Esophagus muscularis mucosa (tissue), 4 donors: ENCODE measurements at regions not wholly inside any gene's neighbourhood (a gene's known extent, or its start where the extent isn't known, plus 50 kb on each side); places are given as distances from the start of the nearest gene placed in this dataset.
A peak's percentile ranks its signal among the peaks of the same experiment; 100 is the strongest.

ENCODE experiments used
- DNase-seq: peaks from one replicate; pipeline ENCODE4 v3.0.0-alpha.2; 2017; ENCODE audit errors: extremely low spot score
- H3K27ac ChIP-seq, 4 donors: fragments of 200-600 bp; sonication (generic); replicated peaks in 1 of 4; 1 replicate in 3 of 4; 2 replicates in 1 of 4; pipeline ENCODE4 v1.5.1; 2016 to 2019; ENCODE audit warnings: mild to moderate bottlenecking in 1 of 4
- H3K27me3 ChIP-seq, 4 donors: fragments of 200-600 bp; sonication (generic); one replicate each; pipeline versions ENCODE4 v1.5.1 to v1.6.0; 2016 to 2019
- H3K36me3 ChIP-seq, 4 donors: fragments of 200-600 bp; sonication (generic); one replicate each; pipeline ENCODE4 v1.5.1; 2016 to 2019
- H3K4me1 ChIP-seq, 4 donors: fragments of 200-600 bp; sonication (generic); one replicate each; pipeline ENCODE4 v1.5.1; 2016 to 2019
- H3K4me3 ChIP-seq, 4 donors: fragments of 200-600 bp; sonication (generic); 1 replicate in 2 of 4; 2 replicates in 2 of 4; pipeline ENCODE4 v1.5.1; 2016 to 2019; ENCODE audit warnings: mild to moderate bottlenecking in 4 of 4, moderate library complexity in 1 of 4
- H3K9me3 ChIP-seq, 4 donors: fragments of 200-600 bp; sonication (generic); 1 replicate in 3 of 4; 2 replicates in 1 of 4; pipeline ENCODE4 v1.5.1; 2016 to 2019
- CTCF ChIP-seq, 3 experiments: fragments of 200-600 bp in 2 of 3; fragments of 450-650 bp in 1 of 3; sonication (generic) in 2 of 3; IDR thresholded peaks; one replicate each; pipeline ENCODE4 v1.5.1; 2017 to 2019; ENCODE audit warnings: antibody characterized with exemption in 3 of 3, mild to moderate bottlenecking in 2 of 3, moderate library complexity in 1 of 3
- EP300 ChIP-seq: sonication (generic); formaldehyde crosslinking; IDR thresholded peaks from one replicate; pipeline ENCODE4 v1.6.1; 2017; ENCODE audit warnings: antibody characterized with exemption
- POLR2A ChIP-seq: fragments of 450-650 bp; IDR thresholded peaks from one replicate; pipeline ENCODE4 v1.6.1; 2017; ENCODE audit warnings: antibody characterized with exemption, moderate library complexity, mild to moderate bottlenecking, low read depth
- POLR2AphosphoS5 ChIP-seq, 2 donors: sonication (generic); formaldehyde crosslinking; IDR thresholded peaks; one replicate each; pipeline ENCODE4 v1.6.1; 2017; ENCODE audit warnings: antibody characterized with exemption in 2 of 2
- WGBS: methylation state at CpG from one replicate; pipeline ENCODE4 v1.1.5; 2018; 5-methylcytosine and 5-hydroxymethylcytosine counted together
- intact Hi-C: fragments of 100-400 bp; cut with DNase I; formaldehyde crosslinking; loops from one replicate; pipeline ENCODE4 v1.15.1; 2023

- no peaks in the 10 kb centered on the region for H3K9me3 ChIP-seq
- intact Hi-C loops = no loop called here
- no peak overlapping the region for H3K27ac ChIP-seq
- H3K36me3 ChIP-seq = no peaks in the 10 kb centered on the region
- WGBS = 70% methylated on average over 1 of the region's 1 CpG
- no peak overlapping the region for H3K4me3 ChIP-seq
- no peaks in the 10 kb centered on the region for H3K27me3 ChIP-seq
- no peak for DNase-seq
- H3K4me1 ChIP-seq = peaks cover 0 to 37% (median 18%) of the 10 kb centered on the region in 4 donors
- TF ChIP-seq CTCF (IDR thresholded peaks at IDR 0.05) (no peak), POLR2AphosphoS5 (IDR thresholded peaks at IDR 0.05) (no peak), POLR2A (no peak), EP300 (no peak)
Measured at GRCh38 chr13:61146571-61146970, 269.1 kb downstream of the PCDH20 start.

GRCh38 chr13:61146158-61146557 is 269.5 kb downstream of the PCDH20 start:
- WGBS = 89% methylated on average over 4 of the region's 4 CpGs
- no peak for DNase-seq
- no peaks in the 10 kb centered on the region for H3K27me3 ChIP-seq
- no peak overlapping the region for H3K4me3 ChIP-seq
- intact Hi-C loops = no loop called here
- no peaks in the 10 kb centered on the region for H3K36me3 ChIP-seq
- H3K9me3 ChIP-seq = no peaks in the 10 kb centered on the region
- peaks cover 0 to 39% (median 18%) of the 10 kb centered on the region in 4 donors for H3K4me1 ChIP-seq
- TF ChIP-seq EP300 (no peak), POLR2A (no peak), POLR2AphosphoS5 (IDR thresholded peaks at IDR 0.05) (no peak), CTCF (IDR thresholded peaks at IDR 0.05) (no peak)
- no peak overlapping the region for H3K27ac ChIP-seq

- peaks cover 0 to 39% (median 18%) of the 10 kb centered on the region in 4 donors for H3K4me1 ChIP-seq
- WGBS = 92% methylated on average over 2 of the region's 2 CpGs
- no peaks in the 10 kb centered on the region for H3K36me3 ChIP-seq
- H3K4me3 ChIP-seq = no peak overlapping the region
- H3K9me3 ChIP-seq = no peaks in the 10 kb centered on the region
- peak overlapping the region; percentile 20 to 44 (median 32) for H3K27ac ChIP-seq
- intact Hi-C loops = no loop called here
- no peaks in the 10 kb centered on the region for H3K27me3 ChIP-seq
- no peak for TF ChIP-seq EP300
- no peak for TF ChIP-seq CTCF (IDR thresholded peaks at IDR 0.05)
- no peak for TF ChIP-seq POLR2A
- no peak for TF ChIP-seq POLR2AphosphoS5 (IDR thresholded peaks at IDR 0.05)
- no peak for DNase-seq
Measured at GRCh38 chr13:61144834-61145593, 270.6 kb downstream of the PCDH20 start.

- no peak for DNase-seq
- Histone ChIP-seq H3K36me3 (no peaks in the 10 kb centered on the region), H3K27ac (peak overlapping the region in 3 of 4 donors; percentile 10 to 47 (median 34)), H3K9me3 (no peaks in the 10 kb centered on the region), H3K4me1 (peaks cover 0 to 39% (median 18%) of the 10 kb centered on the region in 4 donors), H3K4me3 (no peak overlapping the region), H3K27me3 (no peaks in the 10 kb centered on the region)
- intact Hi-C loops = no loop called here
- TF ChIP-seq POLR2AphosphoS5 (IDR thresholded peaks at IDR 0.05) = peak; percentile 23 to 61
- no peak for TF ChIP-seq CTCF (IDR thresholded peaks at IDR 0.05)
- WGBS = 29% methylated on average over 1 of the region's 1 CpG
Measured at GRCh38 chr13:61144301-61144700, 271.3 kb downstream of the PCDH20 start.

GRCh38 chr13:61142506-61142905 is 273.1 kb downstream of the PCDH20 start:
- H3K27me3 ChIP-seq = no peaks in the 10 kb centered on the region
- no peak for TF ChIP-seq POLR2A
- peak; percentile 80 to 89 for TF ChIP-seq POLR2AphosphoS5 (IDR thresholded peaks at IDR 0.05)
- no peak for TF ChIP-seq CTCF (IDR thresholded peaks at IDR 0.05)
- no peak for TF ChIP-seq EP300
- intact Hi-C loops = no loop called here
- H3K4me3 ChIP-seq = no peak overlapping the region
- DNase-seq = no peak
- H3K27ac ChIP-seq = peak overlapping the region; percentile 30 to 48 (median 44)
- H3K9me3 ChIP-seq = no peaks in the 10 kb centered on the region
- peaks cover 0 to 39% (median 18%) of the 10 kb centered on the region in 4 donors for H3K4me1 ChIP-seq
- H3K36me3 ChIP-seq = no peaks in the 10 kb centered on the region
